HEK293T (cell line): ENCODE measurements at regions not wholly inside any gene's neighbourhood (a gene's known extent, or its start where the extent isn't known, plus 50 kb on each side); places are given as distances from the start of the nearest gene placed in this dataset.

Experiments
- BHLHE40 ChIP-seq: fragments of 450-650 bp; IDR thresholded peaks from 2 replicates; pipeline ENCODE4 v1.6.1; 2016; ENCODE audit warnings: mild to moderate bottlenecking, moderate library complexity, borderline replicate concordance
- LEF1 ChIP-seq: fragments of 450-650 bp; IDR thresholded peaks from 2 replicates; pipeline ENCODE4 v1.6.1; 2017; ENCODE audit warnings: mild to moderate bottlenecking, borderline replicate concordance

GRCh38 chr2:151180123-151180522, 81.5 kb downstream of the RBM43 start:
- TF ChIP-seq BHLHE40 (no peak), LEF1 (no peak)
